Activated CD8-positive, alpha-beta T cell treated with anti-CD3 and anti-CD28 coated beads, Interleukin-2, amount 10 ng/mL, durations not matched to agents 7 days and 5 days (primary cell): ENCODE measurements at regions not wholly inside any gene's neighbourhood (a gene's known extent, or its start where the extent isn't known, plus 50 kb on each side); places are given as distances from the start of the nearest gene placed in this dataset.
"Not testable (repeated sequence)": the region's sequence is repeated elsewhere in the genome, so short reads cannot be mapped to it uniquely, and the experiment has no call there.

ENCODE experiments used
- ATAC-seq: fragments of 150-1000 bp; cut with Tn5 transposase; one replicate; pipeline ENCODE4 v1.10.0; 2021; ENCODE audit warnings: moderate library complexity
- CTCF ChIA-PET: fragments of 350-600 bp; sonication (Branson Sonifier 250); formaldehyde crosslinking; loops from one replicate; lab custom pipeline; 2021; ENCODE audit warnings: antibody characterized with exemption; lab: Charles Lee
- POLR2A ChIA-PET: fragments of 350-600 bp; sonication (Branson Sonifier 250); formaldehyde crosslinking; loops from one replicate; lab custom pipeline; 2021; ENCODE audit warnings: antibody characterized with exemption; lab: Charles Lee
- DNase-seq: peaks from one replicate; pipeline ENCODE4 v3.0.0-alpha.2; 2020
- H3K27ac Mint-ChIP-seq: one replicate; pipeline ENCODE4 v1.8.0; 2021; ENCODE audit warnings: mild to moderate bottlenecking, mixed read lengths
- H3K27me3 Mint-ChIP-seq: one replicate; pipeline ENCODE4 v1.8.0; 2021; ENCODE audit warnings: low read depth, mixed read lengths
- H3K36me3 Mint-ChIP-seq: one replicate; pipeline ENCODE4 v1.8.0; 2021; ENCODE audit warnings: low read depth, mixed read lengths
- H3K4me1 Mint-ChIP-seq: one replicate; pipeline ENCODE4 v1.8.0; 2021; ENCODE audit warnings: low read depth, mixed read lengths
- H3K4me3 Mint-ChIP-seq: one replicate; pipeline ENCODE4 v1.8.0; 2021; ENCODE audit warnings: mild to moderate bottlenecking, mixed read lengths
- H3K9me3 Mint-ChIP-seq: one replicate; pipeline ENCODE4 v1.8.0; 2022; ENCODE audit warnings: mixed read lengths; ENCODE audit not compliant: insufficient read depth

- Mint-ChIP-seq H3K27me3 (no peaks in the 10 kb centered on the region), H3K36me3 (no peaks in the 10 kb centered on the region), H3K4me1 (no peaks in the 10 kb centered on the region), H3K9me3 (no peaks in the 10 kb centered on the region), H3K27ac (no peak overlapping the region), H3K4me3 (no peak overlapping the region)
- CTCF ChIA-PET, result no interaction called here
- POLR2A ChIA-PET, result no interaction called here
- ATAC-seq (no peak), DNase-seq (no peak)
These were observed 442.5 kb upstream of the KLHL29 start for GRCh38 chr2:22942441-22942840.

GRCh38 chr2:22944143-22944542 lies 440.8 kb upstream of the KLHL29 start:
- POLR2A ChIA-PET, result no interaction called here
- H3K4me1 Mint-ChIP-seq, result no peaks in the 10 kb centered on the region
- no peak overlapping the region for H3K27ac Mint-ChIP-seq
- no peak for ATAC-seq
- no peak overlapping the region for H3K4me3 Mint-ChIP-seq
- H3K36me3 Mint-ChIP-seq, result no peaks in the 10 kb centered on the region
- CTCF ChIA-PET, result no interaction called here
- H3K27me3 Mint-ChIP-seq, result no peaks in the 10 kb centered on the region
- no peak for DNase-seq
- H3K9me3 Mint-ChIP-seq, result no peaks in the 10 kb centered on the region

GRCh38 chr2:22946553-22946952 lies 438.4 kb upstream of the KLHL29 start:
- Mint-ChIP-seq H3K4me3 (no peak overlapping the region), H3K36me3 (no peaks in the 10 kb centered on the region), H3K27ac (no peak overlapping the region), H3K27me3 (no peaks in the 10 kb centered on the region), H3K4me1 (no peaks in the 10 kb centered on the region), H3K9me3 (no peaks in the 10 kb centered on the region)
- CTCF ChIA-PET, result no interaction called here
- no peak for ATAC-seq
- POLR2A ChIA-PET, result no interaction called here
- no peak for DNase-seq

GRCh38 chr2:22947741-22948140 lies 437.2 kb upstream of the KLHL29 start:
- no peaks in the 10 kb centered on the region for H3K9me3 Mint-ChIP-seq
- DNase-seq, result no peak
- no peaks in the 10 kb centered on the region for H3K27me3 Mint-ChIP-seq
- CTCF ChIA-PET, result no interaction called here
- POLR2A ChIA-PET, result no interaction called here
- H3K4me1 Mint-ChIP-seq, result no peaks in the 10 kb centered on the region
- no peak overlapping the region for H3K4me3 Mint-ChIP-seq
- no peak for ATAC-seq
- no peak overlapping the region for H3K27ac Mint-ChIP-seq
- H3K36me3 Mint-ChIP-seq, result no peaks in the 10 kb centered on the region

GRCh38 chr2:22950431-22950830 lies 434.5 kb upstream of the KLHL29 start:
- ATAC-seq, result no peak
- DNase-seq, result no peak
- Mint-ChIP-seq H3K27me3 (no peaks in the 10 kb centered on the region), H3K36me3 (no peaks in the 10 kb centered on the region), H3K4me3 (no peak overlapping the region), H3K4me1 (no peaks in the 10 kb centered on the region), H3K27ac (no peak overlapping the region), H3K9me3 (no peaks in the 10 kb centered on the region)
- ChIA-PET CTCF (no interaction called here), POLR2A (interaction anchor here (0.6 kb wide), 1 partner anchor 26 kb away, joined by 3 read pairs; no protein-coding TSS in a partner anchor)

DNA sequence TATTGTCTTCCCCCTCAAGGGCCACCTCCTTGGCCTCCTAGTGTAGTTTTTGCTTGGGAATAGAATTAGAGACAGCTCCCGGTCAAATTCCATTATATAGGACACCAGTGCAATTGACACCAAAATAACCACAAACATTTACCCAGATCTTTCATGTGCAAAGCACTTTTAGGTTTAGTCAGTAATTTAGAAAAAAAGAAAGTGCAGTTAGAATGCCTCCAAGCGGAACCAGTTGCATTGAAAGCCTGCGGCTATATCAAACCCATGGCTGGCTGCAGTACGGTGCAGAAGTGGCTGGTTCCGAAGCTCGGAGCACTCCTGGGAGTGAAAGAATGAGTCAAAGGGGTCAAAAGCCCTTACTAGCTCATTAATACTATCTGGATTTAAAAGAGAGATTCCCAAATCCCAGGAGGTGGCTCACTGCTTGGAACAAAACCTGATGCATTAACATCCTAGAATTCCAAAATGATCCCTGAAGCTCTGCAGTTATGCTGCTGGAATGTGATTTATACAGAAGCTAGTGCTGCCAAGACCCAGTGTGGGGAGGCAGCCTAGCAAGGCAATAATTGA lies 432.2 kb upstream of the KLHL29 start:
- Mint-ChIP-seq H3K4me3 (no peak overlapping the region), H3K27me3 (no peaks in the 10 kb centered on the region), H3K9me3 (no peaks in the 10 kb centered on the region), H3K27ac (no peak overlapping the region), H3K4me1 (no peaks in the 10 kb centered on the region), H3K36me3 (no peaks in the 10 kb centered on the region)
- ChIA-PET CTCF (no interaction called here), POLR2A (no interaction called here)
- ATAC-seq (no peak), DNase-seq (no peak)

- no peak overlapping the region for H3K27ac Mint-ChIP-seq
- ChIA-PET CTCF (no interaction called here), POLR2A (no interaction called here)
- no peak overlapping the region for H3K4me3 Mint-ChIP-seq
- DNase-seq (no peak), ATAC-seq (no peak)
- no peaks in the 10 kb centered on the region for H3K27me3 Mint-ChIP-seq
- H3K36me3 Mint-ChIP-seq, result no peaks in the 10 kb centered on the region
- H3K4me1 Mint-ChIP-seq, result no peaks in the 10 kb centered on the region
- no peaks in the 10 kb centered on the region for H3K9me3 Mint-ChIP-seq
These were observed 427.5 kb upstream of the KLHL29 start for GRCh38 chr2:22957446-22957845.

DNA sequence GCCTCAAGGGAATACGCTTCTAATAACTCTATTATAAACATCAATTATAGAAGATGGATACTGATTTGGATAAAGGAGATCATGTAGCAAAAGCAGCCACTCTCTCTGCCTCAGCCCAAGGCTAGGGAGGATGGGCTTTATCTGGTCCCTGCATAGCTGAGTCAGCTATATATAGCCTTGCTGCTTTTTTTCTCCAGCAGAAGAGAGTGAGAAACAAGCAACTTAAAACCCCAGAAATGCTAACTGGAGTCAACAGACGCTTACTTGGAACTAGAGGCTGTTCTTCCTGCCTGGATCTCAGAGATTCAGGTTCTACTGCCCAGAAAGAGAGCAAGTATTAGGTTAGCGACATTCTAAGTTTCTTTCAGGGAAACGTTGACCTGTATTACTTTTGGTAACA lies 426.7 kb upstream of the KLHL29 start:
- ChIA-PET POLR2A (no interaction called here), CTCF (no interaction called here)
- Mint-ChIP-seq H3K27ac (no peak overlapping the region), H3K36me3 (no peaks in the 10 kb centered on the region), H3K4me3 (no peak overlapping the region), H3K27me3 (no peaks in the 10 kb centered on the region), H3K4me1 (no peaks in the 10 kb centered on the region), H3K9me3 (no peaks in the 10 kb centered on the region)
- DNase-seq (no peak), ATAC-seq (no peak)

DNA sequence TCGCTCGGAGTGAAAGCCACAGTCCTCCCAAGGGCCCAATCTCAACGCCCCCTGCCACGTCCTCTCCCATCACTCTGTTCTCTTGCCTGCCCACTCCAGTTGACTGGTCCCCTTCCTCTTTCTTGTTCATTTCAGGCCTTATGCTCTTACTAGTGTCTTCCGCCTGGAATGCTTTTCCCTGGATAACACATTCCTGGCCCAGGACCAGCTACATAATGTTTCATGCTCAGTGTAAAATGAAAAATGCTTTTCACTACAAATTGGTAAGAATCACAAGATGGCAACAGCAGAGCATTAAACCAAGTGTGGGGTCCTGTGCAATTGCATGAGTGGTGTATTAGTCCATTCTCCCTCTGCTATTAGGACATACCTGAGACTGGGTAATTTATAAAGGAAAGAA lies 417.2 kb upstream of the KLHL29 start:
- Mint-ChIP-seq H3K27me3 (no peaks in the 10 kb centered on the region), H3K36me3 (no peaks in the 10 kb centered on the region), H3K27ac (no peak overlapping the region), H3K4me3 (no peak overlapping the region), H3K9me3 (no peaks in the 10 kb centered on the region), H3K4me1 (no peaks in the 10 kb centered on the region)
- CTCF ChIA-PET, result no interaction called here
- no peak for DNase-seq
- no peak for ATAC-seq
- POLR2A ChIA-PET, result no interaction called here

- CTCF ChIA-PET, result no interaction called here
- POLR2A ChIA-PET, result no interaction called here
These were observed 414.5 kb upstream of the KLHL29 start for GRCh38 chr2:22970284-22970975.

GRCh38 chr2:22970991-22971390 lies 414.0 kb upstream of the KLHL29 start:
- Mint-ChIP-seq H3K36me3 (no peaks in the 10 kb centered on the region), H3K27ac (no peak overlapping the region), H3K27me3 (no peaks in the 10 kb centered on the region), H3K4me3 (no peak overlapping the region), H3K9me3 (no peaks in the 10 kb centered on the region), H3K4me1 (no peaks in the 10 kb centered on the region)
- DNase-seq (no peak), ATAC-seq (no peak)
- POLR2A ChIA-PET, result no interaction called here
- CTCF ChIA-PET, result no interaction called here

More at GRCh38 chr2:22970284-22970975, 414.5 kb upstream of the KLHL29 start:
- no peaks in the 10 kb centered on the region for H3K9me3 Mint-ChIP-seq
- no peak overlapping the region for H3K27ac Mint-ChIP-seq
- H3K4me3 Mint-ChIP-seq, result no peak overlapping the region
- H3K27me3 Mint-ChIP-seq, result no peaks in the 10 kb centered on the region
- ATAC-seq (no peak), DNase-seq (no peak)
- no peaks in the 10 kb centered on the region for H3K36me3 Mint-ChIP-seq
- no peaks in the 10 kb centered on the region for H3K4me1 Mint-ChIP-seq

DNA sequence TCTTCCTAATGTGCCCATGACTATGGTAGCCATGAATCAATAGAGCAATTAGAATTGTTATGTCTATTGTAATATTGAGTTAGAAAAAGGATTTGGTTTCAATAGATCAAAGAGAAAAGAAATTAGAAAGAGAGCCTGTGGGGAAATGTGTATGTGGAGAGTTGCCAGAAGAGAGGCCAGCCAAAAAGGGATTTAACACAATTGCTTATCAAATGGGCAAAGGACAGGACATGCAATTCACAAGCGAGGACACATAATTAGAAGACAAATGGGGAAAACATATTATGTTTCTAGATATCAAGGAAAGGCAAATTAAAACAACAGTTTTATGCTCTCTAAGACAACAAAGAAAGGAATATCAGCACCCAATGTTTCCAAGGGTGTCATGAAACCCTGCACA lies 403.2 kb upstream of the KLHL29 start:
- Mint-ChIP-seq H3K36me3 (no peaks in the 10 kb centered on the region), H3K4me3 (no peak overlapping the region), H3K27ac (no peak overlapping the region), H3K9me3 (peaks cover 4% of the 10 kb centered on the region), H3K4me1 (no peaks in the 10 kb centered on the region), H3K27me3 (no peaks in the 10 kb centered on the region)
- ChIA-PET CTCF (no interaction called here), POLR2A (no interaction called here)
- DNase-seq, result no peak
- no peak for ATAC-seq

DNA sequence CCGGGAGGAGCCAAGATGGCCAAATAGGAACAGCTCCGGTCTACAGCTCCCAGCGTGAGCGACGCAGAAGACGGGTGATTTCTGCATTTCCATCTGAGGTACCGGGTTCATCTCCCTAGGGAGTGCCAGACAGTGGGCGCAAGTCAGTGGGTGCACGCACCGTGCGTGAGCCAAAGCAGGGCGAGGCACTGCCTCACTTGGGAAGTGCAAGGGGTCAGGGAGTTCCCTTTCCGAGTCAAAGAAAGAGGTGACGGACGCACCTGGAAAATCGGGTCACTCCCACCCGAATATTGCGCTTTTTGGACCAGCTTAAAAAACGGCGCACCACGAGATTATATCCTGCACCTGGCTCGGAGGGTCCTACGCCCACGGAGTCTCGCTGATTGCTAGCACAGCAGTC lies 400.8 kb upstream of the KLHL29 start:
- H3K27ac Mint-ChIP-seq, H3K27me3 Mint-ChIP-seq, H3K4me3 Mint-ChIP-seq, POLR2A ChIA-PET, H3K36me3 Mint-ChIP-seq, CTCF ChIA-PET, H3K9me3 Mint-ChIP-seq, H3K4me1 Mint-ChIP-seq, ATAC-seq, DNase-seq: not testable (repeated sequence)
